HG02885 (cell line): ENCODE measurements at regions not wholly inside any gene's neighbourhood (a gene's known extent, or its start where the extent isn't known, plus 50 kb on each side); places are given as distances from the start of the nearest gene placed in this dataset.
A peak's percentile ranks its signal among the peaks of the same experiment; 100 is the strongest.

ENCODE experiments used
- ATAC-seq: cut with Tn5 transposase; IDR thresholded peaks from one replicate; pipeline ENCODE4 v1.9.1; 2021; ENCODE audit warnings: mild to moderate bottlenecking; ENCODE audit not compliant: unreplicated experiment, poor library complexity

DNA sequence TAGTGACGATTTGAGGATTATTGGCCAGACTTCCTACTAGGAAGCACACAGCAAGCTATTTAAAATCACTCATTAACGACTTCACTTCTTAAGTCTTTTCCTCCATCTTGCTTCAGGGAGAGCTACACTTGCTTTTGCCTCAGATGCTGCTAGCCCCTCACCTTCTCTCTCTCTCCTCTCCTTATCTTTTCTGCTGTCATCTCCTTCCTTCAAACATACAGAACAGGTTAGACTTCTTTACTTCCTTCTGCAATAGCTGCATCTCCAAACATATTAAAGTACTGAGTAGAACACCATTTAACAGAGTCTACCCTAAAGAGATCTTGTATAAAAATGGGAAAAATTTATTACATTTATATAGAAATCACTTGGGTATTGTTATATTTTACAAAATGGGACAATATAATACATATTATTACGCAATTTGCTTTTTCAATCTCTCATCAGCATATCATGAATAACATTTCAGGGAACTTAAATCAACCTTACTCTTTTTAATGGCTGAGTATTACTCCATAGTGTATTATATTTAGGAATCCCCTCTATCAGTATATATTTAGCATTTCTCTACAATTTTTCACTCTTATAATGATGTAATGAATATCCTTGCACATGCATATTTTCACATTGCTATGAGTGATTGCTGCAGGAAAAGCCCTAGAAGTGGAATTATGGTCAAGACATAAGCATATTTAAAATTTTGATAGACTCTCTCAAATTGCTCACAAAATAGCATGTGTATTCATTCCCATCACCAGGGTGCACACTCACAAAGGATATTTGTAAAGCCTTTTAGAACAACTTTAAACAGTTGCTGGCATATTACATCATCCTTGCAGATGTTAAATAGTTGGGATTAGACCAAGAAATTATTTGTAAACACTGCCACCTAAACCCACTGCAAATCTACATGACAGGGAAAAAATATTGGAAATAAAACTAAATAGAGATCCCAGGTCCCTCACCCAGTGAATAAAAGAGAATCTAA is 164.5 kb upstream of the NFIB start:
- ATAC-seq, result no peak

GRCh38 chr9:14471041-14471440 is 157.1 kb upstream of the NFIB start:
- no peak for ATAC-seq

GRCh38 chr9:14467675-14468374 is 153.9 kb upstream of the NFIB start:
- ATAC-seq, result no peak

DNA sequence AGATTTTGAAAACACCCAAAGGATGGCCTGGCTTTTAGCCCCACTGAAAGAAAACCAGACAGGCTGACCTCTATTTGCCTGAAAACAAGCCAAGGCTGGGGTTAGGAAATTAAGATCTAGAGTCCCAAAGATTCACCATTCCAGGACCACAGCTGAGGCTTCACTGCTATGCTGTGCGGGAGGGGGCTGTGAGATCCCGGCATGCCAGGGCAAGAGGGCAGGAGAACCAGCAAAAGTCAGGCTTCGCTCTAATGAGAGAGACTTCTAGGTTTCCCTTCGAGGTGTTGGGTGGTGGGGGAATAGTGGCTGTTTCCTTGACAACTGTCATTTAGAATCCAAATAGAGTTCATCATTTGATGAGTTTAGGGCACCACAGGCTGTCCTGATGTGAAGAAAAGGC is 152.9 kb upstream of the NFIB start:
- ATAC-seq, result no peak

DNA sequence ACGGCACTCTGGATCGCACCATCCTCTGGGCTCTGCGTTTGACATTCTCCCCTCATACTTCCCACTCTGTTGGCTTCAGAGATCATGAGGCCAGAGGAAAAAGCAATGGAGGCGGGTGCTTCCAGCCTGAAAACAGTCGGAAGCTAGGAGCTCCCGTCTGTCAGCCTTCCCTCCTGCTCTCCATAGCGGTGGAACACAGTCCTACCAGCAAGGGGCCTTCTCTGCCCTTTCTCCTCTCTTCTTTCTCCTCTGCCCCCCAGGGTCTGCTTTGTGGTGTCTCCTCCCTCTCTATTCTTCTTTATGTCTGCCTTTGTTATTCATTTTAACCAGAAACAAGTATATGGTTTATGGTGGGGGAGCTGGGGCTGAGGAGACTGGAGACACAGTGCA is 152.5 kb upstream of the NFIB start:
- no peak for ATAC-seq

GRCh38 chr9:14462950-14463349 is 149.0 kb upstream of the NFIB start:
- no peak for ATAC-seq

DNA sequence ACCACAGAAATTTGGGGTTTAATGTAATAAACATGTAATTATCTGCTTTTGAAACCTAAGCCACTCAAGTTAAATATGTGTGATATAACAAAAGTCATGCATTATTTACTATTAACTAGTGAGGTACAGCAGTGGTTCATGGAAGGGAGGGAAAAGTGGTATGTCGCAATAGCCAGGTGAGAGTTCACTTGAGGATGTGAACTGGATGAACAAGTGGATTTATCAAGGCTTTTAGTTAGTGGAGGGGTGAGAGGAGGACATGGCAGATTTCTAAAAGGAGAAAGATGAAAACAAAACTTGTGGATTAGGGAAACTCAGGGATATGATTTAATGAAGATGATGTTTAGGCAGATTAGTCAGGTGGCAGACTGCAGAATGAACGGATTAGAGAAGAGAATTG is 141.3 kb upstream of the NFIB start:
- no peak for ATAC-seq

GRCh38 chr9:14453286-14453685 is 139.3 kb upstream of the NFIB start:
- no peak for ATAC-seq

GRCh38 chr9:14452539-14452938 is 138.6 kb upstream of the NFIB start:
- no peak for ATAC-seq

DNA sequence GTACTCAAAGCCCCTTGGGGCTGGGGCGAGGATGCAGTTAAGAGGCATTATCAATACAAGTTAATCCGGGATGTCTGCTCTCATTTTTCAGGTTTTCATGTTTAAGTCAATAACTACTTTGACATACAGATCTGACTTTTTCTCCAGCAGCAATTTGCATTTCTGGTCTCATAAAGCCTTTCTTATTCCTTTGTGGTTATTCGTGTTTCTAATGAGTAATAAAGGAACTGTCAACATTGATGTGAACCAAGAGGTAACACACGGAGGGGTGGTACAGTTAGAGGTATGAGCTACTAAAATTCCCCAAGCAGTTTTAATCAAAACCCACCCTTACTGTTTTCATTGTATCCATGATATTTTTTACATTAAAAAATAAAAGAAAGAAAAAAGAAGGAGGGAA is 138.0 kb upstream of the NFIB start:
- ATAC-seq, result peak; percentile 99

DNA sequence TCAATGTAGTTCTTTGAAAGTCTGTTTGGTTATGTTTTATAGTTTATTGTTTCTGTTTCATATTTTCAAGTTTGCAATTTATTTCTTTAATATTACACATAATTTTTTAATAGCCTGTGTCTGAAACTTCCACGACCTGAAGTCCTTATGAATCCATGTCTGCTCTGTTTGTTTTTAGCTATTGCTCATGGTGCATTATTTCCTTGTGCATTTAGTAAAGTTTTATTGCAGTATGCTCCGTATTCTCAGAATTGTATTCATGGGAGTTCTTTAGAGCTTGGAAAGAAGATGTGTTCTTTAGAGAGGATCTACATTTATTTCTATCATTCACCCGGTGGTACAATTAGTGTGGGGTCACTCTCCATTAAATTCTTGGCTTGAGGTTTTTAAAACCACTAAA is 133.2 kb upstream of the NFIB start:
- no peak for ATAC-seq

DNA sequence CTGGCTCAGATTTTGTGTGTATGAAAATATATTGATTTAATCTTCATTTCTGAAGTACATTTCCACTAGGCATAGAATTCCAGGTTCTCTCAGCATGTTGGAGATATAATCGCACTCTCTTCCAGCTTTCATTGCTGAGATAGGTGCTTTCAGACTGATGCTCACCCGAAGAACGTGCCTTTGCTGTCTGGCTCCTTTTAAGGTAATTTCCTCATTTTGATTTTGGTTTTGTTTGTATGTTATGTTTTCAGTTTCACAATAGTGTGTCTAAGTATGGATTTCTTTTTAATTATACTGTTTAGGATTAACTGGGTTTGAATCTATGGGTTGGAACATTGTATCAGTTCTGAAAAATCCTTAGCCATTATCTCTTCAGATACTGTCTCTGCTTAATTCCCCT is 132.0 kb upstream of the NFIB start:
- ATAC-seq, result peak; percentile 57

DNA sequence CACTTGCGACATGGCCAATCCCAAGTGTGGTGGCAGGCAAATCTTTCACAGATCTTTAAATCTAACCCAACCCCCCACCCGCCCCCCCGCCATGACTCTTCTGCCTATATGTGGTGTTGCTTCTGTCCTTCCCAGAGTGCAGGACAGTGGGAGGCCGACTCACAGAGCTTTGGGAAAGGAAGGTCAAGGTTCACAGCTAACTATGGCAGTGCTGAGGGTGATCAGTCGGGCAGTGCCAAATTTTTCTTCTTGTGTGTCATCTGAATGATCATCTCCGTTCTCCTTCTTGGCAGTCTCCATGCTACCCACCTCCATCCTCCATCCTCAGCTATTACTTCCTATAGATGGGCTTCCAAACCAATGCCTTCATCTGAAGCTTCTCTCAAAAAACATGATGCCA is 129.0 kb upstream of the NFIB start:
- no peak for ATAC-seq

- no peak for ATAC-seq
These were observed 128.2 kb upstream of the NFIB start for GRCh38 chr9:14441976-14442651.

- ATAC-seq, result no peak
These were observed 127.2 kb upstream of the NFIB start for GRCh38 chr9:14441115-14441514.

DNA sequence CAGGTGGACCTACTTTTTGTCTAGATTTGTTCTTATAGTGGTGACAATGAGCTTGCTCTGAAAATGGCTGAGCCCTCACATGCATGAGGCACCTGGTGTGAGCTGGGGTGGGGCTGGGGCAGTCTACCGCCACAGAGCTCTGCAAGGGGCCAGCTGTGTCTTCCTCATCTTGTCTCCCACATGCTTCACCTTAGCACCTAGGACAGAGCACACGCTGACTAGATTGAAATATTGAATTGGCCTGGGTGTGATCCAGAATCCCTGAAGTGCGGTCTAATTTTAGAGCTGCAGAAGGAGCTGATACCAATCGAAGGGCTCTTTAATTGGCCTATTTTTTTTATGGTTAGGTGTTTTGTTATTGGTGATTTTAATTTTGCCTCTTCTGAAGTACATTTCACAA is 126.1 kb upstream of the NFIB start:
- no peak for ATAC-seq

GRCh38 chr9:14439555-14439954 is 125.6 kb upstream of the NFIB start:
- no peak for ATAC-seq

DNA sequence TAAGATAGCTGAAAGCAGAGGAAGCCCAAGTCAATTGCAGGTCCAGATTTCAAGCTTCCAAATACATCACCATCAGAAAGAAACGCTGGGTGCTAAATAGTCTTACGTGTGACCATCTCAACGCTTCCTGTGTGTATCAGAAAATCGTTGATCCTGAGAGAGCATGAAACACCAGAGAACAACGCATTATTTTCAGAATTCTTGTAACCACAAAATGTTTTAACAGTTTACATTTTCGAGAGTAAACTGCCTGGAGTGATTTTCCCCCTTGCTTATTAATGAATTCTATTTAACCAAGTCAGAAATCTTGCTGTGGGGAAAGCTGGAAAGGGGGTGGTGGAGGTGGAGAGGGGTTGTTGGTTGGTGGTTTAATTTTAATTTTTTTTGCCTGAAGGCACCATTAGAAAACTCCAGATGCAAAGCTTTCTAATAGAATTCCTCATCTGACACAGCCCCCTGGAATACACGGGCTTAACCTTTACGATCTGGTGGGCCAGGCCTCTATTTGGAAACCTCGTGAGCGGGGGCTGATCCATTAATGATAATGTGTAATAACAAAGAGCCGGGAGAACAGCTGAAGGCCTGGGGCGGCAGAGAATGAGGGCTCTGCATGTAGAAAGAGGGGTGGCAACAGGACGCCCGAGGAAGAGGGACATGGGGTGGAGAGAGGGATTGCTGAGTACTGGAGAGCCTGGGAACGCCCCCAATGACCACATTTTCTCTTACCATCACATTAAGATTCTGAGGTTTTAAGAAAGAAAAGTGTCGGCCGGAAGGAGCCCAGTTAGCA is 124.5 kb upstream of the NFIB start:
- ATAC-seq, result no peak

DNA sequence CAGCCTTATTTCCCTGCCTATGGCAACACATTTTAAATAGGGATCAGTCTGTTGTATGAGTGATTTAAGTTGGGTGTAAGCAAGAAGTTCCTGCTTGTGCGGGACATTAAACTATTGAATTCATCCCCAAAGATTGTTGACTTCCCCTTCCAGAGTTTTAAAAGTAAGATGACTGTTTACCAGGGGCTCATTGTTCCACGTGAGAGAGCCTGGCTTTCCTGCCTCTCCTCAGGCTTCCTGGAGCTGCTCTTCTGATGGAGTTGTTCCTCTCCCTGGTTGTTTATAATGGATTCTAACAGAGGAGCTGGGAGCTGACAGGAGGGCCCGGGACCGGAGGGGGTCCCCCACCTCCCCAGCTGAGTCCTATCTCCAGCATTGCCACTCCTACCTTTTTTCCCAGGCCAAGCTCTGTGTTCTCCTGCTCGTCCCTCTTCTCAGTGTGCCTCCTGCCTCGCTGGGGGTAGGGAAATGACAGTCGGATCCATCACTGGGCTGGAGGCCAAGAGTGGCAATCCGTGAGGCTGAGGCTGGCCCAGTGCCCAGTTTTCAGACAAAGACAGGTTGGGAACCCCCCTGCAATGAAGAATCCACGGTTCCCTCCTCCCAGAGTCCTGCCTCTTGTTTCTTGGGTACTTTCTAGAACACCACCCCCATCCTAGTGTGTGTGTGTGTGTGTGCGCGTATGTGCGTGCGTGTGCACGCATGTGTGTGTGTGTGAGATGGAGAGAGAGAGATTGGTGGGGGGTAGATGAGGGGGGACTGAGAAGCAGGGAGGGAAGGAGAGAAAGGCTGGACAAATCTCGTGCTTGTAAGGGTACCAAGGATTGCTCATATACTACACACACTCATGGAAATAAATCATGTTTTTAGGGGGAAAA is 123.7 kb upstream of the NFIB start:
- no peak for ATAC-seq
